C4-2B (cell line): ENCODE measurements at regions not wholly inside any gene's neighbourhood (a gene's known extent, or its start where the extent isn't known, plus 50 kb on each side); places are given as distances from the start of the nearest gene placed in this dataset.

Experiments used
- H3K27ac ChIP-seq: fragments of 450-650 bp; 2 replicates; pipeline ENCODE4 v1.5.1; 2017
- CTCF ChIP-seq: fragments of 450-650 bp; conservative IDR thresholded peaks from 2 replicates; pipeline ENCODE4 v1.5.1; 2017; ENCODE audit warnings: mild to moderate bottlenecking
- ZFX ChIP-seq: fragments of 450-650 bp; IDR thresholded peaks from 2 replicates; pipeline ENCODE4 v1.6.1; 2017

GRCh38 chr19:30085394-30085793 lies 143.4 kb downstream of the URI1 start:
- H3K27ac ChIP-seq = no peak overlapping the region
- TF ChIP-seq ZFX = no peak

- TF ChIP-seq ZFX (no peak), CTCF (no peak)
- no peak overlapping the region for H3K27ac ChIP-seq
Observed at GRCh38 chr19:30086220-30086619, 144.2 kb downstream of the URI1 start.

GRCh38 chr19:30086916-30087315 lies 144.9 kb downstream of the URI1 start:
- TF ChIP-seq ZFX = no peak
- TF ChIP-seq CTCF = no peak
- H3K27ac ChIP-seq = no peak overlapping the region

- TF ChIP-seq ZFX (no peak), CTCF (no peak)
- H3K27ac ChIP-seq = no peak overlapping the region
Observed at GRCh38 chr19:30087381-30088138, 145.5 kb downstream of the URI1 start.

- H3K27ac ChIP-seq = no peak overlapping the region
- TF ChIP-seq CTCF = no peak
- TF ChIP-seq ZFX = no peak
Observed at GRCh38 chr19:30088567-30088966, 146.5 kb downstream of the URI1 start.

- TF ChIP-seq CTCF (no peak), ZFX (no peak)
- no peak overlapping the region for H3K27ac ChIP-seq
Observed at GRCh38 chr19:30089086-30089665, 147.1 kb downstream of the URI1 start.

- no peak overlapping the region for H3K27ac ChIP-seq
- TF ChIP-seq CTCF (no peak), ZFX (no peak)
Observed at GRCh38 chr19:30090476-30090875, 148.4 kb downstream of the URI1 start.

GRCh38 chr19:30090963-30091362 lies 148.9 kb downstream of the URI1 start:
- no peak overlapping the region for H3K27ac ChIP-seq
- TF ChIP-seq ZFX = no peak
- no peak for TF ChIP-seq CTCF
